K562 (cell line): ENCODE measurements at regions not wholly inside any gene's neighbourhood (a gene's known extent, or its start where the extent isn't known, plus 50 kb on each side); places are given as distances from the start of the nearest gene placed in this dataset.

Experiments used
- ATAC-seq: fragments of 200-7000 bp; cut with Tn5 transposase; 3 replicates; pipeline ENCODE4 v1.9.1; 2020; ENCODE audit warnings: moderate library complexity
- BruUV-seq: library from RNA; stranded (reverse); fragments of 400-500 nt; replicated peaks from 2 replicates; lab custom pipeline; 2021; lab: Mats Ljungman, UMichigan
- CTCF ChIA-PET: fragments of 300-600 bp; formaldehyde crosslinking; extraction: SDS; loops from one replicate; lab custom pipeline; 2021; ENCODE audit warnings: low intra/inter-chr PET ratio; lab: Yijun Ruan, JAX
- POLR2A ChIA-PET: fragments of 300-600, 350-650 bp; sonication (Branson Sonifier 250); formaldehyde crosslinking; extraction: SDS; loops from one replicate; lab custom pipeline; 2021; ENCODE audit warnings: antibody characterized with exemption, inconsistent platforms; lab: Yijun Ruan, JAX
- DNase-seq, 4 experiments: peaks; one replicate each; pipeline versions ENCODE4 v3.0.0 to v3.0.0-alpha.2; 2011 to 2018; ENCODE audit warnings: low spot score in 3 of 4, mixed read lengths in 3 of 4; ENCODE audit errors: extremely low read depth in 1 of 4
- FAIRE-seq: peaks from 2 replicates; lab custom pipeline; 2011; peaks lifted over from hg19 to GRCh38; lab: Jason Lieb, UNC
- H2AFZ ChIP-seq: 2 replicates; pipeline ENCODE4 v1.6.0; 2011; ENCODE audit warnings: low read depth, low read length, control low read depth, inconsistent platforms
- H3K27ac ChIP-seq: fragments of 200-600 bp; 3 replicates; pipeline ENCODE4 v1.8.0; 2011; ENCODE audit warnings: low read depth, mild to moderate bottlenecking, control low read depth, inconsistent platforms, low read length, moderate library complexity, mixed read lengths; ENCODE audit errors: extremely low read depth
- H3K27me3 ChIP-seq, 2 experiments: fragments of 300-600 bp in 1 of 2; 2 replicates in 1 of 2; 3 replicates in 1 of 2; pipeline versions ENCODE4 v1.6.0 to v1.8.0; 2011; ENCODE audit warnings: inconsistent platforms in 2 of 2, low read length in 2 of 2, mild to moderate bottlenecking in 1 of 2, mixed read lengths in 1 of 2, moderate library complexity in 1 of 2; ENCODE audit not compliant: control insufficient read depth in 2 of 2, insufficient read depth in 2 of 2
- H3K36me3 ChIP-seq: fragments of 300-600 bp; 3 replicates; pipeline ENCODE4 v1.8.0; 2011; ENCODE audit warnings: mild to moderate bottlenecking, low read length, inconsistent platforms; ENCODE audit not compliant: control insufficient read depth, insufficient read depth
- H3K4me1 ChIP-seq, 2 experiments: fragments of 200-600 bp in 1 of 2; replicated peaks in 1 of 2; 2 replicates in 1 of 2; 3 replicates in 1 of 2; pipeline versions ENCODE4 v1.5.1 to v1.8.0; 2011; ENCODE audit warnings: inconsistent platforms in 2 of 2, low read length in 2 of 2, mild to moderate bottlenecking in 1 of 2, mixed read lengths in 1 of 2, moderate library complexity in 1 of 2; ENCODE audit not compliant: control insufficient read depth in 2 of 2, insufficient read depth in 2 of 2
- H3K4me2 ChIP-seq: 2 replicates; pipeline ENCODE4 v1.6.1; 2011; ENCODE audit warnings: low read length, control low read depth, inconsistent platforms, mixed read lengths; ENCODE audit not compliant: insufficient read depth
- H3K4me3 ChIP-seq: fragments of 200-600 bp; sonication (generic), shearing (Covaris generic); 2 replicates; pipeline ENCODE4 v1.5.1; 2016; ENCODE audit warnings: control low read depth, inconsistent platforms
- H3K79me2 ChIP-seq: fragments of 200-600 bp; 3 replicates; pipeline ENCODE4 v1.8.0; 2011; ENCODE audit warnings: low read length, inconsistent platforms; ENCODE audit not compliant: control insufficient read depth, insufficient read depth
- H3K9ac ChIP-seq, 2 experiments: 2 replicates each; pipeline versions ENCODE4 v1.6.0 to v1.6.1; 2011; ENCODE audit warnings: low read depth in 2 of 2, low read length in 2 of 2, control low read depth in 1 of 2, inconsistent platforms in 1 of 2, mild to moderate bottlenecking in 1 of 2, mixed read lengths in 1 of 2; ENCODE audit not compliant: insufficient read depth in 1 of 2
- H3K9me1 ChIP-seq: one replicate; pipeline ENCODE4 v1.6.0; 2011; ENCODE audit warnings: inconsistent platforms, mild to moderate bottlenecking, low read length, moderate library complexity; ENCODE audit not compliant: control insufficient read depth, insufficient read depth
- H3K9me3 ChIP-seq: replicated peaks from 2 replicates; pipeline ENCODE4 v1.5.1; 2011; ENCODE audit warnings: low read depth, low read length, inconsistent platforms; ENCODE audit not compliant: control insufficient read depth, insufficient read depth
- H4K20me1 ChIP-seq: replicated peaks from 2 replicates; pipeline ENCODE4 v1.6.1; 2011; ENCODE audit warnings: low read length, inconsistent platforms, mixed read lengths; ENCODE audit not compliant: control insufficient read depth, insufficient read depth
- ADNP ChIP-seq: fragments of 200-800 bp; sonication (Bioruptor generic); IDR thresholded peaks from 2 replicates; pipeline ENCODE4 v1.6.1; 2016; ENCODE audit warnings: missing genetic modification characterization, missing compliant biosample characterization
- CHD4 ChIP-seq: fragments of 200-600 bp; sonication (generic); IDR thresholded peaks from 3 replicates; pipeline ENCODE4 v1.6.1; 2012; ENCODE audit warnings: low read depth, mild to moderate bottlenecking, mixed read lengths, low read length, inconsistent platforms; ENCODE audit not compliant: insufficient read depth, insufficient replicate concordance, poor library complexity, severe bottlenecking
- ETS2 ChIP-seq: IDR thresholded peaks from 2 replicates; pipeline ENCODE4 v1.6.1; 2016; ENCODE audit warnings: borderline replicate concordance, missing genetic modification characterization, mild to moderate bottlenecking, moderate library complexity, missing compliant biosample characterization; ENCODE audit not compliant: poor library complexity, severe bottlenecking
- GTF2E2 ChIP-seq: fragments of 200-800 bp; sonication (Bioruptor generic); IDR thresholded peaks from 2 replicates; pipeline ENCODE4 v1.6.1; 2016; ENCODE audit warnings: missing genetic modification characterization, missing compliant biosample characterization
- ID3 ChIP-seq, 2 experiments: fragments of 250-450 bp in 1 of 2; fragments of 450-650 bp in 1 of 2; sonication (Bioruptor Pico) in 1 of 2; IDR thresholded peaks; 2 replicates each; pipeline versions ENCODE4 v1.6.1 to v1.8.0; 2016 to 2021; ENCODE audit warnings: mild to moderate bottlenecking in 2 of 2, moderate library complexity in 2 of 2, missing compliant biosample characterization in 1 of 2, missing genetic modification characterization in 1 of 2
- MAFG ChIP-seq: fragments of 450-650 bp; conservative IDR thresholded peaks from 2 replicates; pipeline ENCODE4 v1.6.1; 2016; ENCODE audit warnings: missing genetic modification characterization, missing compliant biosample characterization
- MAZ ChIP-seq, 2 experiments: fragments of 450-650 bp in 1 of 2; sonication (generic) in 1 of 2; formaldehyde crosslinking; IDR thresholded peaks in 1 of 2; conservative IDR thresholded peaks in 1 of 2; 2 replicates each; pipeline versions ENCODE4 v1.4.0 to v1.5.0; 2020; ENCODE audit warnings: mild to moderate bottlenecking in 1 of 2, missing genetic modification reagents in 1 of 2
- PPARD ChIP-seq: fragments of 250-450 bp; sonication (Bioruptor Pico); IDR thresholded peaks from 2 replicates; pipeline ENCODE4 v1.8.0; 2022; ENCODE audit warnings: inconsistent platforms, mild to moderate bottlenecking, moderate library complexity
- RFX1 ChIP-seq: fragments of 450-650 bp; IDR thresholded peaks from 2 replicates; pipeline ENCODE4 v1.6.1; 2016; ENCODE audit warnings: mild to moderate bottlenecking, moderate library complexity
- SIN3B ChIP-seq: fragments of 450-650 bp; IDR thresholded peaks from 2 replicates; pipeline ENCODE4 v1.6.1; 2017; ENCODE audit warnings: low read depth, mild to moderate bottlenecking, moderate library complexity
- SMARCA5 ChIP-seq: fragments of 450-650 bp; IDR thresholded peaks from 2 replicates; pipeline ENCODE4 v1.6.1; 2016
- SMARCC2 ChIP-seq: fragments of 450-650 bp; IDR thresholded peaks from 2 replicates; pipeline ENCODE4 v1.6.1; 2017; ENCODE audit warnings: antibody characterized with exemption, moderate library complexity, mild to moderate bottlenecking, low read depth
- SREBF2 ChIP-seq: sonication (generic); formaldehyde crosslinking; IDR thresholded peaks from 2 replicates; pipeline ENCODE4 v1.4.0; 2020; ENCODE audit warnings: mild to moderate bottlenecking, missing genetic modification reagents
- ZFP36 ChIP-seq: fragments of 150-350 bp; IDR thresholded peaks from 2 replicates; pipeline ENCODE4 v1.6.1; 2018; ENCODE audit warnings: low read length, low read depth; ENCODE audit not compliant: partially characterized antibody
- ZNF263 ChIP-seq: sonication (generic); formaldehyde crosslinking; IDR thresholded peaks from 2 replicates; pipeline ENCODE4 v1.8.0; 2022; ENCODE audit warnings: mild to moderate bottlenecking, missing genetic modification reagents, borderline replicate concordance
- ZNF384 ChIP-seq: IDR thresholded peaks from 2 replicates; pipeline ENCODE4 v1.6.1; 2012; ENCODE audit warnings: low read depth, low read length, improper control_type of control experiment
- ZNF785 ChIP-seq: fragments of 250-450 bp; sonication (Bioruptor Pico); IDR thresholded peaks from 2 replicates; pipeline ENCODE4 v1.4.0; 2020; ENCODE audit warnings: mild to moderate bottlenecking
- WGBS: fragments of 100-300 bp; shearing (Covaris generic); methylation state at CpG from one replicate; pipeline ENCODE4 v1.1.6; 2016; ENCODE audit warnings: low coverage, mixed read lengths; ENCODE audit not compliant: insufficient coverage; ENCODE audit errors: missing lambda C conversion rate; 5-methylcytosine and 5-hydroxymethylcytosine counted together
- in situ Hi-C: fragments of 300-500 bp; cut with MboI; formaldehyde crosslinking; loops from 4 replicates; pipeline ENCODE4 v1.15.0; 2018; ENCODE audit warnings: inconsistent platforms, mixed read lengths
- intact Hi-C: fragments of 100-400 bp; cut with micrococcal nuclease; formaldehyde crosslinking; loops from 2 replicates; pipeline ENCODE4 v1.14.2; 2022

GRCh38 chr3:72113564-72113963, 328.6 kb upstream of the PROK2 start:
- H3K27me3 ChIP-seq, result no peaks in the 10 kb centered on the region
- POLR2A ChIA-PET, result interaction anchor here (0.6 to 0.8 kb wide), 4 partner anchors 17 to 893 kb away, joined by 3 read pairs; no protein-coding TSS in a partner anchor
- peak; percentile 21; the same call in 1 of the 3 replicates for ATAC-seq
- no peak for TF ChIP-seq MAZ (CRISPR knock-in tag; conservative IDR thresholded peaks at IDR 0.05 in 1 of 2, IDR thresholded peaks at IDR 0.05 in 1 of 2)
- TF ChIP-seq GTF2E2, result no peak
- no peak for TF ChIP-seq SMARCC2
- TF ChIP-seq ZNF263 (CRISPR knock-in tag), result peak; percentile 63; the same call in 1 of the 2 replicates
- TF ChIP-seq, all 486 proteins: peak for 1
- Histone ChIP-seq H3K4me3 (no peak overlapping the region), H2AFZ (0 out of 2 replicates have a peak overlapping the region, but pooled peaks have one; percentile 50), H3K36me3 (no peaks in the 10 kb centered on the region), H3K4me1 (peaks cover 0 to 10% of the 10 kb centered on the region in 2 experiments; a peak in 2 of 5 replicates), H3K9ac (no peak overlapping the region), H3K27ac (no peak overlapping the region), H4K20me1 (no peaks in the 10 kb centered on the region), H3K4me2 (no peak overlapping the region), H3K9me3 (no peaks in the 10 kb centered on the region), H3K79me2 (no peaks in the 10 kb centered on the region), H3K9me1 (no peaks in the 10 kb centered on the region)
- no TSS peak for BruUV-seq
- DNase-seq (no peak), FAIRE-seq (no peak)
- 0% methylated on average over 1 of the region's 1 CpG for WGBS
- CTCF ChIA-PET, result no interaction called here
- in situ Hi-C loops (no loop called here), intact Hi-C loops (no loop called here)

GRCh38 chr3:72112435-72112834, 327.5 kb upstream of the PROK2 start:
- FAIRE-seq, result no peak
- POLR2A ChIA-PET, result no interaction called here
- intact Hi-C loops, result no loop called here
- no peak for TF ChIP-seq ID3 (CRISPR knock-in tag; IDR thresholded peaks at IDR 0.05)
- TF ChIP-seq ID3 (tag; IDR thresholded peaks at IDR 0.05), result no peak
- TF ChIP-seq ZNF785 (CRISPR knock-in tag), result no peak
- no peak for TF ChIP-seq SREBF2 (CRISPR knock-in tag)
- TF ChIP-seq ZNF384, result no peak
- peak; percentile 90 for TF ChIP-seq ZFP36
- TF ChIP-seq MAFG (tag), result no peak
- peak; percentile 43 for TF ChIP-seq CHD4
- peak; percentile 58; the same call in 1 of the 2 replicates for TF ChIP-seq ADNP (tag)
- no peak for TF ChIP-seq ETS2
- TF ChIP-seq SIN3B, result no peak
- peak; percentile 57; the same call in 1 of the 2 replicates for TF ChIP-seq SMARCA5
- TF ChIP-seq PPARD (CRISPR knock-in tag), result no peak
- no peak for TF ChIP-seq RFX1

More at GRCh38 chr3:72112435-72112834, 327.5 kb upstream of the PROK2 start:
- no peak overlapping the region for H3K9ac ChIP-seq
- DNase-seq (no peak), ATAC-seq (no peak)
- no peak overlapping the region for H2AFZ ChIP-seq
- no TSS peak for BruUV-seq
- H3K4me1 ChIP-seq, result peaks cover 0 to 10% of the 10 kb centered on the region in 2 experiments; a peak in 2 of 5 replicates
- CTCF ChIA-PET, result no interaction called here
- no peaks in the 10 kb centered on the region for H3K36me3 ChIP-seq
- H3K27me3 ChIP-seq, result no peaks in the 10 kb centered on the region
- H3K79me2 ChIP-seq, result no peaks in the 10 kb centered on the region
- H3K9me3 ChIP-seq, result no peaks in the 10 kb centered on the region
- no peak overlapping the region for H3K4me3 ChIP-seq
- no peaks in the 10 kb centered on the region for H4K20me1 ChIP-seq
- no peak overlapping the region for H3K27ac ChIP-seq
- WGBS, result 18% methylated on average over 3 of the region's 3 CpGs
- H3K9me1 ChIP-seq, result no peaks in the 10 kb centered on the region
- no peak overlapping the region for H3K4me2 ChIP-seq
- in situ Hi-C loops, result no loop called here
